SIG-M5 (cell line): ENCODE measurements at regions not wholly inside any gene's neighbourhood (a gene's known extent, or its start where the extent isn't known, plus 50 kb on each side); places are given as distances from the start of the nearest gene placed in this dataset.
"Not testable (repeated sequence)": the region's sequence is repeated elsewhere in the genome, so short reads cannot be mapped to it uniquely, and the experiment has no call there.

Source experiments
- DNase-seq: peaks from one replicate; lab custom pipeline; 2025; lab: John Stamatoyannopoulos, UW

DNA sequence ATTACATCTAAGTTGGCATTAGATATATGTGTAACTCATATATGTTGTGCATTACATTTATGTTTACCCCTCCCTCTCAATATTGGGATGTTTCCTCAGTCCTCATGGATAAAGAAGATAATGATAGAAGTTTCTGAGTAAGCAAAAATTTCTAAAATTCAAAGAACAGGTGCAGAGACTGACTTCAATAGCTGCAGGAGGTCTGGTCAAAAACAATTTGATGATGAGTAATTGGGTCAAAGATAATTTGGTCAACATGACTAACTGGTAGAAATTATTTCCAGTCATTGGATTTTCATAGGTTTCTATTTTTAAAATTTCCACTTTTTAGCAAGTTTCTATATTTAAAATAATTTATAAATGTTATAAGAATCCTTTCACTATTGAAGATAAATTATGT is 1130.9 kb upstream of the SLC39A10 start:
- no peak for DNase-seq

DNA sequence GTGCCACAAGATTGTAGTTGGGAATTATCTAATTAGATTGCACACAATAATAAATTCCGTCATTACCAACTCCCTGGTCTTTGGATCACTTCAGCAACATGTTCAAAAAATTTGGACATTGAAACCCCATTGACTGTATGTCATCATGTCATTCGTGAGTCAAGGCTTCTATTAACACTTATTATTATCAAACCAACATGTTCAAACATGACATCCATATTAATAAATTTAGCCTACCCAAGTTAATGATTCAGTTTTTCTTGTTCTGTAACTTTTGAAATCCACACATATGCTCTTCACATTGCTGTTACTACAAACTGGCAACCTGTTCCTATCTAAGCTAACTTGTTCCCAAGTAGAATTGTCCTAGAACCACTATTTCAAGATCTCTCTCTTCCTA is 1142.7 kb upstream of the SLC39A10 start:
- no peak for DNase-seq

DNA sequence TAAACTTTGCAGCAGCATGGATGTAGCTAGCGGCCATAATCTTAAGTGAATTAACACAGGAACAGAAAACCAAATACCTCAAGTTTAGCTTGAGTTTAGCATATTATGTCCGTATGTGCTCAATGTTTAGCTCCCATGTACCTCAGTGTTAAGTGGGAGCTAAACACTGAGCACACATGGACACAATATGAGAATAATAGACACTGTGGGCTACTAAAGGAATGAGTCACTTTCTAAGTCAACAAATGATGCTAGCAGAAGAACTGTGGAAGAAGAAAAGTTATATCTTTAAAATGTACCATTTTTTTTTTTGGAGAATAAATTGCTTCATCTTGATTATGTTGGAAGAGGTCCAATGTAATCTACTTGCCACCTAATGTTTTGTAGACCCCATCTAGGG is 1146.0 kb upstream of the SLC39A10 start:
- not testable (repeated sequence) for DNase-seq

DNA sequence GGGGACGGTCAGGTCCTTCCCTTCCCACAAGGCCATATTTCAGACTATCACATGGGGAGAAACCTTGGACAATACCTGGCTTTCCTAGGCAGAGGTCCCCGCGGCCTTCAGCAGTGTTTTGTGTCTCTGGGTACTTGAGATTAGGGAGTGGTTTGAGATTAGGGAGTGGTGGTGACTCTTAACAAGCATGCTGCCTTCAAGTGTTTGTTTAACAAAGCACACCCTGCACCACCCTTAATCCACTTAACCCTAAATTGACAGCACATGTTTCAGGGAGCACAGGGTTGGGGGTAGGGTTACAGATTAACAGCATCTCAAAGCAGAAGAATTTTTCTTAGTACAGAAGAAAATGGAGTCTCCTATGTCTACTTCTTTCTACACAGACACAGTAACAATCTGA is 1152.2 kb upstream of the SLC39A10 start:
- DNase-seq = not testable (repeated sequence)

DNA sequence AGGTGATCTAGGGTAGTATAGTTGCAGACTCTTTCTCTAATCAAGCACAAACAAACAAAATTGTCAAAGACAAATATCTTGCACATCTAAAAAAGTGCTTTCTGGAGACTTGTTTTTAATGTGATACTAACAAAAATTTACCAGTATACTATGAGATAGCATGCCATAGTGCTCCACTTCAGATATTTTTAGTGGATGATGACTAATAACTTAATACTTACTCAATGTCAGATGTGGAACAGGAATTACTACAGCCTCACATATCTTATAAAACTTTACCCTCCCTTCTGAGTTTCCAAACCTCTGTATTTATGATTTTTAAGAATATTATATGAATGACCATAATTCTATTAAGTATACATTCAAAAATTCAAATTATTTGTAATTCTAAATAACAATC is 1162.0 kb upstream of the SLC39A10 start:
- no peak for DNase-seq

DNA sequence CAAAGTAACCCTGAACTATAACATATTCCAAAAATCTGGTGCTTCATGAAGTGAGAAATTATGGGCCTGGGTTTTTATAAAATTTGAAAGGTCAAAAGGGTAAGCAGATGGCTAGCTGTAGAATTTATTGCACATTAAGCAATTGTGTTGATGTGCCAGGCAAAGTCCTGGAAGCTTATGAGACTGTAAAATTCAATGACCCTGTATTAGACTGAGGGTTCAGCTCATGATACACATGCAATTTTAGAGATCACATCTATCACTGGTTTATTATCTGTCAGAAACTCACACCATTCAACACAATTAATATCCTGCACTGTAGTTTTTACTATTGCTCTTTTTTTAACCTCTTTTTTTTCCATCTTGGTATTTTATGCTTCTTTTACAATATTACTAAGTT is 1162.6 kb upstream of the SLC39A10 start:
- no peak for DNase-seq

DNA sequence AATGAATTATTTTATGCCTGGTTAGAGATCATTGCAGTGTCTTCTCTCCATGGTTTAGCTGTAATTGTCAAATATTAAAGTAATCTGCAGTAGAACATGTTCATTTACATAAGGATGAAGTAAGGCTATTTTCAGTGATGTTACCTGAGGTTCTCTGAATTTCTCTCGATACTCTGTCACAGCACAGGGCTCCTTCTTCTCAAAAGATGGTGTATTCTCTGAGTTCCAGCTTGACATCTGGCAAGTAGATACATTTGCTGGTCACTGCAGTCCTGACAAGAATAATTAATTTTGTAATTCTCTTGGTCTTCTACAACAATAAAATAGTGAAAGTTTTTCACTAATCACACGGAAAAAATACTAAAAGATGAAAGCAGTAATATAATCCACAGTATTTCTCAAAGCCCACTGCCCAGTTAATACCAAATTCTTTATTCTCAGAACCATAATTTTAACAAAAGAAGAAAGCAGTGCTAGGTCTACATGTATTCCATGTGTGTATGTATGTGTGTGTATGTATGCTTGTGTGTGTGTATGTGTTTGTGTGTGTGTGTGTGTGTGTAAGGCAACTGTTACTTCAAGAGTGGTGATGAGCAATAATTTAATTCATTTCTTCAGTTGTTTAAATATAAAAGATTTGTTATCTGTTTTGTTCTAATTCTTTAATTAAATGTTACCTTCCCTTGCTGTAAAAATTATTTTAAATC is 1165.5 kb upstream of the SLC39A10 start:
- DNase-seq = no peak

DNA sequence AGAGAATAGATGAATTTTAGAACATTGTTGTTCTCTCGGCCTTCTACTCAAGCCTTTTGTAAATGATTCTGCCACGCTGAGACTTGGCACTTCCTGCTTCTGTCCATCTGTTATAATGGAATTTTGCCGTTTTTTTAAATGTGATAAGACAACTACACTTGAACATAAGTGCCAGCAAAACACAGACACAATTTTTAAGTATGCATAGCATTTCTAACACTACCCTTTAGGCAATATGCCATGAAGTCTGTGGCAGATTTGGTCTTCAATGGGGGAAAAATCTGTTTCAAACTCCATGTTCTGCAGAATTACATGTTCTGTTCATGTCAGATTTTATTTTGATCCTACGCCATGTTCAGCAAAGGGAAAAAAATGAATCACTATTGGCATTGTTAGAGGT is 1170.7 kb upstream of the SLC39A10 start:
- no peak for DNase-seq

DNA sequence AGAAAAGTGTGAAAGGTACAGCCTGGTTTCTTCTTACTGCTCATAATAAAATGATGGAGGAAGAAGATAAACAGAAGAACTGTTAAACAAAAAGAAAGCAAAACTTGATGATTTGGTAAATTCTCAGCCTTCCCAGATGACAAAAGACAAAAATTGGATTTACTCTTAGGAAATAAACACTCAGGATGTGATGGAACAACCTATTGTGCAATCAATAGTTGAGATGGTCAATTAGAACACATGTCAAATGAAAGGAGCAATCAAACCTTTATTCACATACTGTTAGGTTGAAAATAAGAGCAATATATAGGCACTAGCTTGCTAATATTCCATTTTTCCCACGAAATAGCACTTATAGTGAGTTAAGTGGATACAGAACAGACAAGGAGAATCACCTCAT is 1174.0 kb upstream of the SLC39A10 start:
- DNase-seq = no peak

DNA sequence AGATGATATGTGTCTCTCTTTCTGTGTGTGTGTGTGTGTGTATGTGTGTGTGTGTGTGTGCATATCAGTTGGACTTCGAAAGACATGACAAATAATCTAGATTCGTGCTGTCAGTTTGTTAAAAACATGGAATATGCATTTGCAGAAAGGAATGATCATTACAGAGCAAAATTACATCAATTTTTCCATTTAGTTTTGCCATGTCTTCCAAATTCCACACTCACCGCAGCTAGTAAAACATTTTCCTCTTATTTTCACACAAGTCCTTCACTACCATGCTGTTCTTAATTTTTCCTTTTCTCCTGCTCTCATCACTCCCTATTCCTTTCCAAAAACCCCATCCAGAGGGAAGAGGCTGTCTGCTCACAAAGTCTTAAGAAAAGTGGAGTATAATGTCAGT is 1191.4 kb upstream of the SLC39A10 start:
- DNase-seq = no peak

DNA sequence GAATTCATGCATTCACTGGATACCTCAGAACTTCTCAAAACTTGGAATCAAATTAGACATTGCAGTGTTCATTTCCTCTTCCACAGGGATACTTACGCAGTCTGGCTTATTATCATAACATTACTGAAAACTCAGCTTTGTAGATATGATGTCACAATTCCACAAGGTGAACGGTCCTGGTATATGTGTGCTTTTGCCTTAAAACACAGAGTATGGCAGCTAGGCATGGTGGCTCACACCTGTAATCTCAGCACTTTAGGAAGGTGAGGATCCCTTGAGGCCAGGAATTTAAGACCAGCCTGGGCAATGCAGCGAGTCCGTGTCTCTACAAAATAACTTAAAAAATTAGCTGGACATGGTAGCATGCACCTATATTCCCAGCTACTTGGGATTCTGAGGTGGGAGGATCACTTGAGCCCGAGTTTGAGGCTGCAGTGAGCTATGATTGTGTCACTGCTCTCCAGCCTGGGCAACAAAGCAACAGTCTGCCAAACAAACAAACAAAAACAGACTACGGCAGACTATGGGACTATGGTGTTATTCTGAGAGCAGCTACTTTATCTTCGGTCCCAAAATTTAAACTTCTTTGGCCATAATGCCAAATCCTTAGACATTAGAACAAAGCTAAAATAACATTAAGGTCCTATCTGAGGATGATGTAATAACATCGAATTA is 1191.9 kb upstream of the SLC39A10 start:
- no peak for DNase-seq

DNA sequence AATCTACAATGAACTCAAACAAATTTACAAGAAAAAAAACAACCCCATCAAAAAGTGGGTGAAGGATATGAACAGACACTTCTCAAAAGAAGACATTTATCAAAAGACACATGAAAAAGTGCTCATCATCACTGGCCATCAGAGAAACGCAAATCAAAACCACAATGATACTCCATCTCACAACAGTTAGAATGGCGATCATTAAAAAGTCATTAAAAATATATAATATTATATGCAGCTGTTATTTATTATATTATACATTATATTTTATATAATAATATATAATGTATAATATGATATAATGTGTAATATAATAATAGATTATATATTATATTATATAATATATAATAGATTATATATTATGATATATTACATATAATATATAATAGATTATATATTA is 1194.1 kb upstream of the SLC39A10 start:
- DNase-seq = not testable (repeated sequence)

DNA sequence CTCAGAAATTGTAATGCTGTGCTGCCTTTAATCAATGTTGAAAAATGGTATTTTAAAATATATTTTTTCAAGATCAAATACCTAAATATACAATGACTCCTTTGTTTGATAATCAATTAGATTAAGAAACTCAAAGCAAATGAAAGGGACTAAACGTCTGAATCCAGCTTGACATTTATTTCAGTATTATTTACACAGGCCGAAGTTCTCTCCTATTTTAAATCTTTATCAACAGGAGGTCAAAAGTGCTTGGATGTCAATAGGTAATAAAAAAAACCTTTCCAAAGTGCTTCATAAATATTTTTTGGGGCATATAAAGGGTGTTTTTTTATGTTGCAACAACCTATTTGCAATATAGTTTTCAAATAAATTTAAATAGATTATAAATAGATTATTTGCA is 1201.7 kb upstream of the SLC39A10 start:
- no peak for DNase-seq

DNA sequence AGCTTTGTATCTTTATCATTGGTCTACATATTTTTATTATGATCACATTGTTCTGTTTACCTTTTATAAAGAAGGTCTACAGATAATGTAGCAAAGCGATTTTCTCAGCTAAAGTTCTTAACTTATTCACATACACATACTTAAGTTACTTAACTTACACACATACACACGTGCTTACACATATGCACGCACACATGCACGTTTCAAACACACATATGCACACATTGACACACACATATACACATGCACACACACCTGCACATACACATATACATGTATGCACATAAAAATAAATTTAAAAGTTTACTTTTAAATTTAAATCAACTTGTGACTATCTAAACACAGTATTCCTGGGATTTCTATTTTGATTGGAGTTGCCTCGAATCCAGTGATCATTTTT is 1204.5 kb upstream of the SLC39A10 start:
- no peak for DNase-seq

DNA sequence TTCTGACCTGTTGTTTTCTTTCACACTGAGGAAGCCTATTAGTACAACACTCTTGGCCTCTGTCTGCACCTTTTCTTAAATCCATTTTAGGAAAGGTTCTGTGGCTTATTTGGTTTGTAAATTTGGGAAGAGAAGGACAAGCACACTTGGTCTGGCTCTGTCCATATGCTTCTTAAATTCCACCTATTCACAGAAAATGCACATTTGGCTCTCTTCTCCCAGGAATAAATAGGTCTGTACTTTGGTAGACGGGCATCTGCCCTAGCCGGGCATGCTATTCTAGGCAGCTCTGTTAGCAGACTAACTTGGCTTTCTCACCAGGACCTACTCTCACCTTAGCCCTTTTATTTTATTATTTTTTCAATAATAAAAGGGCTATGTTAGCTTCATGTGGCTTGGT is 1211.8 kb upstream of the SLC39A10 start:
- no peak for DNase-seq

DNA sequence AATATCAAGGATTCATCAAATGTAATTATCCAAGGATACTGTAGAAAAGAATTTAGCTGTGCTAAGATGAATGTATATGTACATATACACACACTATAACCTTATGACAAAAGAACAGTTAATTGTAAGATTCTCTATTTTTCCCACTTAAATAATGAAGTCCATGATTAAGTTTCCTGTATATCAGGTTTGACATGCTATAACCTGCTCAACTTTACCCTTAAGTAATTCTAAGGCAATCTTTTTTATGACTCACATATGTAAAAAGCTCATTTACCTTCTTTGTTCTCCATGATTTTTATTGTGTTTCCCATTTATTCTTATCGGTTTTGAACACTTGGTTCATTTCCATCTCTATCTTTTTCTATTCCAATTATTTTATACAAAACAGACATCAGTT is 1213.1 kb upstream of the SLC39A10 start:
- no peak for DNase-seq

DNA sequence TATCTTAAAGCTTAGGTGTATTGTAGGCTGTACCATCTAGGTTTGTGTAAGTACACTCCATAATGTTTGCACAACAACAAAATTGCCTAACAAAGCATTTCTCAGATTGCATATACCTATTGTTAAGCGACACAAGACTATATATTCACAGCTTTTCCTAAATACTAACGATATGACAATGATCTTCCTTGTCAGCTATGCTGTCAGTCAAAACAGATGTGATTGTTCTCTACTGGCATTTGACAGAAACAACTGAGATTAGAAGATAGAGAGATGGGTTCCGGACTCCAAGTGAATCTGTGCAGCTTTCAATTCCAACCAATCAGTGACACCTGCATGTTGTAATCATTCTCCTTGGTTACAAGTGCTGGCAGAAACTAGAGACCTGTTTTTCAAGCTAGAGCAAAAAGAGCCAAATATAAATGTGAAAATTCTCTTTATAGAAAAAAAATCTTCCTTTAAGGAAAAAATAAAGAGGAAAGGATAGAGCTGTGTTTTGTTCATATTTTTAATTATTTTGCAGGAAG is 1232.3 kb upstream of the SLC39A10 start:
- DNase-seq = no peak

DNA sequence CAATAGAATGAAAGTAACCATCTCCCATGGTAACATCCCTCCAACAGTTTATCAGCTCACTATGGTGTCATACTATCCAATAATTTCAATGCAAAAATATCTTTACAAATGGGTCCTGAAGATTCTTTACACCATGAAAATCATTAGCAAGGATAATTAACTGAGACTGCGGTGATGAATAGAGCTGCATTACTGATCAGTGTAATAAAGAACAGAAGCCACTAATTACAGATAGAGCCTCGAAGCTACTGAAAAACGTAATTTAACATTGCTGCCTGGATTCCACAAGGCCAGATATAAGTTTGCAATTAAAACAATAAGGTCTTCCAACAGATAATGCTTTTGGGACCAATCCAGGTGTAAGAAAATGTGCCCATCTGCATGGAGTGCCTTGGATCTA is 1245.8 kb upstream of the SLC39A10 start:
- no peak for DNase-seq

DNA sequence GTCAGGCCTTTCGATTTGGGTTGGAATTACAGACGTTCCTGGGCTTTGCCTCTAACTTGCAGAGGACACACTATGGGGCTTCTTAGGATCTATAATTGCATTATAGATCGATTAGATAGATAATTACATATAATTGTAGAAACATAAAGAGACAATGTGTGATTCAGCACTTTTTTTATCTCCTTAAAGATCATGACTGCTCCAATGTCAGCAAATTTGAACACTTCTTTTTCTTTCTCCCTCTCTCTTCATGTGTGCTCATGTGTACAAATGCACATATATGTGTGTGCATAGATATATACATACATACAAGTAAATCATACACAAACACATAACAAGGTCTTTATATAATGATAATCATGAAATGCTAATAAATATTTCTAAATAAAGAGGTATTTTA is 1261.2 kb upstream of the SLC39A10 start:
- DNase-seq = no peak

DNA sequence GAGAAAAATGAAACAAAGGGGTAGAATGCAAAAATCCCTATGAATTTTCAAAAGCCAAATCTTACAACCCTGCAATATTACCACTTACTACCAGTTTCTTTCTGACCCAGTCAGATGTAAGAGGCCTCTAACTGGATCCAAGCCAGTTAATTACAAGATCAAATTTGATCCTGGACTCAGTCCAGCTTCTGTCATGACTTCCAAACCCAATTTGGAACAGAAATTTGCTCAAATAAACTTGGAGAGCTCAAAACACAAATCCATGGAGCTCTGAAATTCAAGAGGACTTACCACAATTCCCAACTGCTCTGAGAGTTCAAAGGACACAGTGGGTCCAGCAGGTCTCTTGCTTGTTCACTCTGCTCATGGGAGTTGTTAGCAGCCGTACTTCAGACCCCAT is 1271.7 kb upstream of the SLC39A10 start:
- no peak for DNase-seq

DNA sequence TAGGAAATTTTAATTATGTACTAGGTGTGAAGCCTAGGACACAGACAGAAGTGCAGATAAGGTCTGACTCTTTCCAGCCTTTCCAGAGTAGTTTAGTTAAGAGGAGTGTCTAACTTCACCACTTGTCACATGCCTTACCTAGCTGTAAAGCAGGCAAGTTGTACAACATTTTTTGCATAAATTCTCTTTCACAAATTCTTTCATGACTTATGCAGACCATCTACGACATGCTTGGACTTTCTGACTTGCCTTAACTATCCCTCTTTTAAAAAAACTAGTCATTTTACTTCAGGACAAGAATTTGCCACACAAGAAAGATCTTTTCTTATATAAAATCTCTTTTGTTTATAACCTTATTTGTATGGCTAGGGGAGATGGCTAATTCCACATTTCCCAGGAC is 1273.6 kb upstream of the SLC39A10 start:
- DNase-seq = no peak

DNA sequence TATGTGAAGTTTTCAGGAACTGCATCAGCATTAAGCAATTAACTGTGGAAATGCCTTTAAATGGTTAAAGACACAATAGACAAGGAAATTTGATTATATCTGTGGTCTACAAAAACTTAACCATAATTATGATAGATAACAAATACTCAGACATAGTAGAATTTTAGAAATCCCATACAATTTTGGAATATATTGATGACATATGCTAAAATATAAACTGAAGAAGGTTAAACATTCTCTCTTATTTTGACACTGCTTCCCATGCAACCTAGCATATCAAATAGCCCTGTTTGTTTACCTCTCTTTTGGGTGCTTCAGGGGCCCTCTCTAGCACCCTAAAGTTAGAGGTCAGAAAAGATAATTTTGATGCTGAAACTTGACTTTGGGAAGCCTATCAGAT is 1274.8 kb upstream of the SLC39A10 start:
- no peak for DNase-seq

DNA sequence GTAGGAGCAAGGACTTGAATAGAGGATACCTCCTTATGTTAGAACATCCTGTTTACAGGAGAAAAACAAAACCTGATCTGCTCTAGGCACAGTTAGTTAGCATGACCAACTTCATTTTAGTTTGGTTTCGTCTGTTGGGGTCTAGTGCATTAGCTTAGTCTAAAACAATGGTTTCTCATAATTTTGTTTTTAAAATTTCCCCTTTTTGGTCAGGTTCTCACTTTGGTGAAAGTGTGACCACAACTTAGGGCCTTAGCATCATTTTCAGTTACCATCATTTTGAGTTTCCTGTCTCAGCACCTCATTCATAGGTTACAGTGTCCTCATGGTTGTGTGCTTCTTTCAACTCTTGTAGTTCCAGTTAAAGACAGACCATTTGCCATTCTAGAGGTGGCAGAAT is 1277.0 kb upstream of the SLC39A10 start:
- no peak for DNase-seq

DNA sequence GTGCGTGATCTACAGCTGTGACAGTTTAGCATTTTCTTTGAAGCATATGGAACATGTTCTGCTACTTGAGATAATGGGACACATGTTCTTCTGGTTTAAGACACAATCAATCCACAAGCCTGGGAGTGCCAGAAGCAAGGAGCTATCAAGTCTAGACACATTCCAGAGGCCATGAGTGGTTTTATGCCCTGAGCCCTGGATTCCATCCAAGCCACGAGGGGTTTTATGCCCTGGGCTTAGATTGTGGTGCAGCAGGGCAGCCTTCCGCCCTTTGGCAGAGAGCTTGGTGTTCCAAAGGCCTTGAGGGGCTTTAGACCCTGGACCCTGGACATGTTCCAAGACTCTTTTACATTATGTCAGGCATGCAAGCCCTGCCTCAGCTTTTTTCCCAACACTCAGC is 1289.6 kb upstream of the SLC39A10 start:
- DNase-seq = not testable (repeated sequence)
